MCF 10A (cell line): ENCODE measurements at regions not wholly inside any gene's neighbourhood (a gene's known extent, or its start where the extent isn't known, plus 50 kb on each side); places are given as distances from the start of the nearest gene placed in this dataset.

Experiments used
- BruUV-seq: library from RNA; stranded (reverse); fragments of 400-500 nt; replicated peaks from 2 replicates; lab custom pipeline; 2021; lab: Mats Ljungman, UMichigan
- CTCF ChIA-PET: fragments of 300-600 bp; sonication (Branson Sonifier 250); formaldehyde crosslinking; extraction: SDS; loops from one replicate; lab custom pipeline; 2021; ENCODE audit warnings: antibody characterized with exemption, inconsistent platforms; lab: Yijun Ruan, JAX
- POLR2A ChIA-PET: fragments of 300-600, 350-650 bp; sonication (Branson Sonifier 250); formaldehyde crosslinking; extraction: SDS; loops from one replicate; lab custom pipeline; 2020; ENCODE audit warnings: antibody characterized with exemption, inconsistent platforms; lab: Yijun Ruan, JAX
- DNase-seq: peaks from one replicate; pipeline ENCODE4 v3.0.0-alpha.2; 2018; ENCODE audit not compliant: unreplicated experiment
- H3K27ac Mint-ChIP-seq: one replicate; pipeline ENCODE4 v1.8.0; 2022; ENCODE audit warnings: mild to moderate bottlenecking, low read depth, mixed read lengths; ENCODE audit not compliant: unreplicated experiment
- H3K27me3 Mint-ChIP-seq: one replicate; pipeline ENCODE4 v1.8.0; 2022; ENCODE audit warnings: mixed read lengths; ENCODE audit not compliant: insufficient read depth, unreplicated experiment
- H3K36me3 Mint-ChIP-seq: one replicate; pipeline ENCODE4 v1.8.0; 2022; ENCODE audit warnings: mild to moderate bottlenecking, moderate library complexity, mixed read lengths; ENCODE audit not compliant: insufficient read depth, unreplicated experiment
- H3K4me1 Mint-ChIP-seq: one replicate; pipeline ENCODE4 v1.8.0; 2022; ENCODE audit warnings: mixed read lengths; ENCODE audit not compliant: insufficient read depth, unreplicated experiment
- H3K4me3 Mint-ChIP-seq: one replicate; pipeline ENCODE4 v1.8.0; 2022; ENCODE audit warnings: mild to moderate bottlenecking, moderate library complexity, mixed read lengths; ENCODE audit not compliant: unreplicated experiment
- H3K9me3 Mint-ChIP-seq: one replicate; pipeline ENCODE4 v1.8.0; 2022; ENCODE audit warnings: mixed read lengths; ENCODE audit not compliant: unreplicated experiment
- intact Hi-C: fragments of 100-400 bp; cut with micrococcal nuclease; formaldehyde crosslinking; loops from 2 replicates; pipeline ENCODE4 v1.14.1; 2022
- TF ChIP-seq, protein P1 (sequence below): fragments of 200-600 bp; IDR thresholded peaks from one replicate; pipeline ENCODE4 v1.8.0; 2022; ENCODE audit warnings: antibody characterized with exemption, mild to moderate bottlenecking; ENCODE audit not compliant: unreplicated experiment

DNA sequence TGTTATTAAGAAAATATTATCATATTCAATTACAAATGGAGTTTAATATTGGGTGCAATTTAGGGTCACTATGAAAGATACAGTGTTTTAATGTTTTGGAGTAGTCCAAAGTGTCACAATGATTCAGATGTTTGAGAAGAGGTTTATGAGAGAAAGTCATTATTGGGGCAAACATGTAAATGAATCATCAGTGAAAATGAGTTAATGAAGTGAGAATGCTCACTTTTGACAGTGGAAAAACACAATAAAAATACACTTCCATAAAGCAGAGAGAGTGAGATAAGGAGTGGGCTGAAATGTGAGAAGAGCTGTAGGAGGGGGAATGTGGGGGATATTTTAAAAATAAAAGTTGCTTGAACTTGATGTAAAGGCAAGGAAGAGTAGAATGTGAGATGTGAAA, 957.1 kb downstream of the PCDH18 start:
- H3K36me3 Mint-ChIP-seq: no peaks in the 10 kb centered on the region

DNA sequence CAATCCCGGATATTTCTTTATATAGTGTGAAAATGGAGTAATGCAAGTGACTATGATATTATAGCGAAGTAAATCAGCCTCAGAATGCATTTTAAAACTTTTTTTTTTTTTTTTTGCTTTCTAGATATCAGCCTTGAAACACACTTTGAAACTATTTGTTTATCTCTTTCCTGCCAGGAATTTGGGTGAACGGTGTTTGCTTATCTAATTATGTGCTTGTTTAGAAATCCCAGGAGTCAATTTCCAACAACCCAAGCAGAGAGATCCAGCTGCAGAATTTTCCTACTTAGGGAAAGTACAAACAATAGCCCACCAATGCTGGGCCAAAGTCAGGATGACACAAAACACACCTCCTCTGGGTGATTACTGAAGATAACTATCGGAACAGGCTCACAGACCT, 958.8 kb downstream of the PCDH18 start:
- TF ChIP-seq, protein P1, sequence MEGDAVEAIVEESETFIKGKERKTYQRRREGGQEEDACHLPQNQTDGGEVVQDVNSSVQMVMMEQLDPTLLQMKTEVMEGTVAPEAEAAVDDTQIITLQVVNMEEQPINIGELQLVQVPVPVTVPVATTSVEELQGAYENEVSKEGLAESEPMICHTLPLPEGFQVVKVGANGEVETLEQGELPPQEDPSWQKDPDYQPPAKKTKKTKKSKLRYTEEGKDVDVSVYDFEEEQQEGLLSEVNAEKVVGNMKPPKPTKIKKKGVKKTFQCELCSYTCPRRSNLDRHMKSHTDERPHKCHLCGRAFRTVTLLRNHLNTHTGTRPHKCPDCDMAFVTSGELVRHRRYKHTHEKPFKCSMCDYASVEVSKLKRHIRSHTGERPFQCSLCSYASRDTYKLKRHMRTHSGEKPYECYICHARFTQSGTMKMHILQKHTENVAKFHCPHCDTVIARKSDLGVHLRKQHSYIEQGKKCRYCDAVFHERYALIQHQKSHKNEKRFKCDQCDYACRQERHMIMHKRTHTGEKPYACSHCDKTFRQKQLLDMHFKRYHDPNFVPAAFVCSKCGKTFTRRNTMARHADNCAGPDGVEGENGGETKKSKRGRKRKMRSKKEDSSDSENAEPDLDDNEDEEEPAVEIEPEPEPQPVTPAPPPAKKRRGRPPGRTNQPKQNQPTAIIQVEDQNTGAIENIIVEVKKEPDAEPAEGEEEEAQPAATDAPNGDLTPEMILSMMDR: no peak
- H3K4me1 Mint-ChIP-seq: peaks cover 13% of the 10 kb centered on the region
- CTCF ChIA-PET: no interaction called here
- POLR2A ChIA-PET: no interaction called here
- intact Hi-C loops: no loop called here
- H3K36me3 Mint-ChIP-seq: no peaks in the 10 kb centered on the region
- DNase-seq: no peak
- peaks cover 7% of the 10 kb centered on the region for H3K9me3 Mint-ChIP-seq
- no peak overlapping the region for H3K4me3 Mint-ChIP-seq
- no TSS peak for BruUV-seq
- H3K27me3 Mint-ChIP-seq: no peaks in the 10 kb centered on the region
- H3K27ac Mint-ChIP-seq: no peak overlapping the region

More for the DNA sequence above, 957.1 kb downstream of the PCDH18 start:
- Mint-ChIP-seq H3K9me3 (peaks cover 7% of the 10 kb centered on the region), H3K27ac (no peak overlapping the region), H3K4me3 (no peak overlapping the region), H3K27me3 (no peaks in the 10 kb centered on the region), H3K4me1 (peaks cover 13% of the 10 kb centered on the region)
- POLR2A ChIA-PET: no interaction called here
- TF ChIP-seq, protein P1: no peak
- intact Hi-C loops: no loop called here
- BruUV-seq: no TSS peak
- no peak for DNase-seq
- CTCF ChIA-PET: interaction anchor here (0.6 kb wide), 2 partner anchors 11 to 1410 kb away, joined by 3 to 4 read pairs; no protein-coding TSS in a partner anchor

DNA sequence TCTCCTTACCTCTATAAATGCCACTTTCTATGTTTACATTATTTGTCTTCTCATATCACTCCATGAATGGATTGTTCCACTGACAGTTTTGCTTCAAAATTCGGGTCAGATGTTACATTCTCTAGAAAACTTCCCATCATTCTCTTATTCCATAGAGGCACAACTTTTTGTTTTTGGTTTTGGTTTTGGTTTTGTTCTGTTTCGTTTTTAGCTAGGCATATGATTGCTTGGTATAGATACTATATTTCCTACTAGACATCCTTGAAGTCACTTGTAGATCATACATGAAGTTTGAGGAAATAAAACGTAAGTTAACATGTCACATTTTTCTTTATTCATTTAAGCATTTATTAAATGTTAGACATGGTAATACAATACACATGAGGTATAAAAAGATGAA, 961.0 kb downstream of the PCDH18 start:
- Mint-ChIP-seq H3K27me3 (no peaks in the 10 kb centered on the region), H3K36me3 (no peaks in the 10 kb centered on the region), H3K9me3 (peaks cover 7% of the 10 kb centered on the region), H3K27ac (no peak overlapping the region), H3K4me3 (peak overlapping the region; percentile 13), H3K4me1 (peaks cover 13% of the 10 kb centered on the region)
- POLR2A ChIA-PET: interaction anchor here (0.7 kb wide), 1 partner anchor 1627 kb away, joined by 3 read pairs; no protein-coding TSS in a partner anchor
- BruUV-seq: no TSS peak
- intact Hi-C loops: no loop called here
- CTCF ChIA-PET: no interaction called here
- no peak for DNase-seq
- TF ChIP-seq, protein P1: no peak

DNA sequence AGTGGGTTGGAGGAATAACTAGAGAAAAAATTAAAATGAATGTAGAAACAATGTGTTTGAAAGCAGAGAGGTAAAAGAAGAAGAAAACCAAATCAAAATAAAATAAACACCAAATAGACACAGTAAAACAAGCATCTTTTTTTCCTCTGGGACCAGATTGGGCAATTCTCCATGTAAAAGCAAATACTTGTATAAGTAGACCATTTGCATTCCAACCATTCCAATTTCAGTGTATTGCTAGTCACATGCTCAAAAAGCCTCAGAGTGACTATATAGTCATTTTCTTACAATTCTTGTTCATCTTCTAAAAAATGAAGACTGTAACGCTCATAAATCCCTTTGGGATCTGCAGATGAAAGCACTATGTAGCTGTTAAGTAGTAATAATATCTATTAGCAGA, 969.5 kb downstream of the PCDH18 start:
- ChIA-PET POLR2A (interaction anchor here (0.7 kb wide), 1 partner anchor 136 kb away, joined by 3 read pairs; no protein-coding TSS in a partner anchor), CTCF (no interaction called here)
- Mint-ChIP-seq H3K9me3 (no peaks in the 10 kb centered on the region), H3K36me3 (no peaks in the 10 kb centered on the region), H3K27me3 (no peaks in the 10 kb centered on the region), H3K4me1 (no peaks in the 10 kb centered on the region), H3K4me3 (no peak overlapping the region), H3K27ac (no peak overlapping the region)
- BruUV-seq: no TSS peak
- TF ChIP-seq, protein P1: no peak
- no peak for DNase-seq
- intact Hi-C loops: no loop called here
